HG02885 (cell line): ENCODE measurements at regions not wholly inside any gene's neighbourhood (a gene's known extent, or its start where the extent isn't known, plus 50 kb on each side); places are given as distances from the start of the nearest gene placed in this dataset.
"Not testable (repeated sequence)": the region's sequence is repeated elsewhere in the genome, so short reads cannot be mapped to it uniquely, and the experiment has no call there.

Experiments used
- ATAC-seq: cut with Tn5 transposase; IDR thresholded peaks from one replicate; pipeline ENCODE4 v1.9.1; 2021; ENCODE audit warnings: mild to moderate bottlenecking; ENCODE audit not compliant: unreplicated experiment, poor library complexity

GRCh38 chr7:73918926-73919693 is 58.2 kb downstream of the TMEM270 start:
- ATAC-seq = no peak

DNA sequence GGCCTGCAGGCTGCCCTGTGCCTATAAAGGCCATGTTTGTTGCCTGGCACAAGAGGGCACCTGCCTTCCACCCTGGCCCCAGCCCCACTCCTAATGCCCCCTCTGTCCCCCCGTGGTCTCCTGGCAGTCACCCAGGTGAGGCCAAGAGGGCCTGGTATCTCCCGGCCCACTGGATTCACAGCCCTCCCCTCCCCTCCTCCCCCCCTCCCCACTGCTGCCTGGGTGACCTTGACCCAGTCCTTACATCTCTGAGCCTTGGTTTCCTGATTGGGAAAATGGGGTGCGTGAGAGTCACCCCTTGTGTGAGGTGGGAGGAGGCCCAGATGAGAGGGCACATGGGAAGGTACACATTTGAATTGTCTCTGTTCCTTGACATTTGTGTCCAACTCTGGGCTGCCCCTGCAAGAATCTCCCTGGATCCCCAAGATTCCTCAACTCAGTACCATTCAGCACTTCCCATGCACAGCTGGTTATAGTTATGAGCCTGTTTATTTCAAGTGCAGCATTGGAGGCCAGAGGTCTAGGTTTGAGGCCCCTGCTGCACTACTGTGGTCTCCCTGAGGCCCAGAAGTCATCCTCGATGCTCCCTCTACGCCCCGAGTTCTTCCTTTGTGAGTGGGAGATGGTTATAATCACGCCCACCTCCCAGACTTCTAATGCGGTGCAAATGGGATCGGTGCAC is 58.9 kb downstream of the TMEM270 start:
- no peak for ATAC-seq

DNA sequence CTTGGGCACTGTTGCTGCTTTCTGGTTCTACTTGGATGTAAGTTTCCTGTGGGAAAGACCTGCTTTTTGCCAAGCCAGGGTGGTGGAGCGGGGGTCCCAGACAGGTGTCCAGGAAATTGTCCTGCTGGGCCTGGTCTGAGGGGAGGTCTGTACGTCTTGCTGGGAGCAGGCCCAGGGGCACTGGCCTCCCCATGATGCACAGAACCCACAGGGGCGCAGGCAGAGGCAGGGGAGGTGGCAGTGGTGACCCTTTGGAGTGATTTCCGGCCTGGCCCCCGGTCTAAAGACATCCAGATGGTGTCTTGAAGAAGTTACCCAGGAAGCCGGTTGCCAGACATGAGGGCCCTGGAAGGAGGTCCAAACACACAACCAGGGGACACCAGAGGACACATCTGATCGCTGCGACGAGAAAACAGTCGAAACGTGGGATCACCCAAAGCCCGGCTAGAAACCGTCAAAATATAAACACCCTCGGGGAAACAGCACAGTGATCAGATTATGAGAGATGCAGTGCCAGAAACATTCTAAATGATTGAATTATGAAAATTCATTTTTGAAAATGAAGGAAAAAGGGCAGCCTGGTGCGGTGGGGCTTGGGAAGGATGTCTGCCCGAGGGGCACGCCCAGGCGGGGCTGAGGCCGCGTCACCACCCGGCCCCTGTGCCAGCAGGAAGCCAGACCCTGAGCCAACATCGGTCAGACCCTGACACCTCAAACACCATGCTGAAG is 59.6 kb downstream of the TMEM270 start:
- ATAC-seq = no peak

DNA sequence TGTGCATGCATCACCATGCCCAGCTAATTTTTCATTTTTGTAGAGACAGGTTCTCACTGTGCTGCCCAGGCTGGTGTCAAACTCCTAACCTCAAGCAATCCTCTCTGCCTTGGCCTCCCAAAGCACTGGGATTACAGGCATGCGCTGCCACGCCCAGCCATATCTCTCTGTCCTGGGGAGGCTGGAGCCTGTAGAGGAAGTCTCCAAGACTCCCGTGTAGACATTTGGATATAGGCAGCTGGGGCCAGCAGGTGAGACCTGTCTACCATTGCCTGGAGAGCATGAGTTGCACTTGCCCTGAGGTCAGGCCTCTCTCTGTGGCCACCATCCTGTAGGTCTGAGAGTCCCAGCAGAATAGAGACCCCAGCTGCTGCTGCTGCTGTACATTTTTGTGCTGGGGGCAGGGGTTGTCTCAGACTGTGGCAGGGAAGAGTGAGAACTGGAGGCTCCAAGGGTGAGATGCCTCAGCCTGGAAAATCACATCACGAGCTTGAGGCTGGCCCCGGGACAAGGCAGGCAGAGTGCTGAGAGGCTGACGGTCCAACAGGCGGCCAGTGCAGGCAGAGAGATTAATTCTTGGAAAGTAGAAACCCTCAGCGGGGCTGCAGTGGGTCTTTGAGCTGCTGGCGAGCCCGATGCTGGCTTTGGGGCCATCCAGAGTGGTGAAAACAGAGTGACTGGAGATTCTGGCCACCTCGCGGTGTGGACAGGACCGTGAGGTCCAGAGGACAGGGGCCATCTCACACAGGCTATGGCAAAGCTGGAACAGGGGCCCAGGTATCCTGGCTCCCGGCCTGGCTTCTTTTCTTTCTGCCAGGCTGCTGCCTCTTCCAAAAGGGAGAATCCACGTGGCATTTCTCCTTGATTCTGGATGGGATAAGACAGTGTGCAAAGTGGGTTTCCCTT is 60.9 kb downstream of the TMEM270 start:
- no peak for ATAC-seq

GRCh38 chr7:73928644-73929043 is 67.7 kb downstream of the TMEM270 start:
- not testable (repeated sequence) for ATAC-seq

- no peak for ATAC-seq
These were observed 70.5 kb downstream of the TMEM270 start for GRCh38 chr7:73931502-73931901.

- no peak for ATAC-seq
These were observed 71.4 kb downstream of the TMEM270 start for GRCh38 chr7:73932364-73932763.

DNA sequence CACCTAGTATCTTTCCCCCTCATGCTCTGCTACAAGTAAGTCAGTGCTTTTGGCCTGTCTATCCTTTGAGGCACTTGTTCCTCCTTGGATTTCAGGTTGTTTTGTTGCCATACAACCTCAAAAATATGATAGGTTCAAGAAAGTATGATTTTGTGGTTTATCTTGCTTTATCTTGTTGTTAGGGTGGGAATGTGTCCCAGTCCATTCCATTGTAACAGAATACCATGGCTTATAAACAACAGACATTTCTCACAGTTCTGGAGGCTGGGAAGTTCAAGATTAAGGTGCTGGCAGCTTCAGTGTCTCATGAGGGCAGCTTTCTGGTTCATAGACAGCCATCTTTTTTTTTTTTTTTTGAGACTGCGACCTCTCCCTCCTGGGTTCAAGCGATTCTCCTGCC is 72.1 kb downstream of the TMEM270 start:
- no peak for ATAC-seq

DNA sequence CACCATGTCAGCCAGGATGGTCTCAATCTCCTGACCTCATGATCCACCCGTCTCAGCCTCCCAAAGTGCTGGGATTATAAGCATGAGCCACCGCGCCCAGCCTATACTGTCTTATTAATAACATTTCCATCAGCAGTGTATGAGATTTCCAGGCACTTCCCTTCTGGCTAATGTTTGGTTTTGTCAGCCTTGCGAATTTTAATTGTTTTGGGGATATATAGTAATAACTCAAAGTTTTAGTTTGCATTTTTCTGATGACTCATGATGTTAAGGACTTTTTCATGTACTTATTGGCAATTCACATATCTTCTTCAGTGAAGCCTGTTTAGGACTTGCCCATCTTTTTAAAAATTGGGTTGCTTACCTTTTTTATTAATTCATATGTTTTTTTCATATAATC is 76.0 kb downstream of the TMEM270 start:
- no peak for ATAC-seq

DNA sequence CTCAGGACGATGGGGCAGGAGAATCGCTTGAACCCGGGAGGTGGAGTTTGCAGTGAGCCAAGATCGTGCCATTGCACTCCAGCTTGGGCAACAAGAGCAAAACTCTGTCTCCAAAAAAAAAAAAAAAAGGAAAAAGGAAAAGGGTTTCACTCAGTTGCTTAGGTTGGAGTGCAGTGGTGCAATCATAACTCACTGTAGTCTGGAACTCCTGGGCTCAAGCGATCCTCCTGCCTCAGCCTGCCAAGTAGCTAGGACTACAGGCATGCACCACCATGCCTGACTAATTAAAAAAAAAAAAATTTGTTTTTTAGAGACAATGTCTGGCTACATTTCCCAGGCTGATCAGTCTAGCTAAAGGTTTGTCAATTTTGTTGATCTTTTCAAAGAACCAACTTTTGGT is 76.7 kb downstream of the TMEM270 start:
- not testable (repeated sequence) for ATAC-seq

- ATAC-seq = no peak
These were observed 78.6 kb downstream of the TMEM270 start for GRCh38 chr7:73939528-73939927.

DNA sequence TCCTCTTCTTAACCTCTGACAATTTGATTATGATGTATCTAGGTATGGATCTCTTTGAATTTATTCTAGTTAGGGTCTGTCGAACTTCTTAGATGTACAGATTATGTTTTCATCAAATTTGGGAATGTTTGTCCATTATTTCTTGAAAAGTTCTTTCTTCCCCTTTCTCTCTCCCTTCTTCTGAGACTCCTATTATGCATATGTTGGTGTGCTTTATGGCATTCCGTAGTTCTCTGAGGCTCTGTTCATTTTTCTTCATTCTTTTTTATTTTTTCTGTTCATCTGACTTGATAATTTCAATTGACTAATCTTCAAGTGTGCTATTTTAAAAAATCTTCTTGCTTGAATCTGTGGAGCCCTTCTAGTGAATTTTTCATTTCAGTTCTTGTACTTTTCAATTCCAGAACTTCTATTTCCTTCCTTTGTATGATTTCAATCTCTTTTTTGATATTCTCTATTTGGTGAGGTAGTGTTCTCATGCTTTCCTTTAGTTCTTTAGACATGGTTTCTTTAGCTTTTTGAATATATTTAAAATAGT is 79.8 kb downstream of the TMEM270 start:
- ATAC-seq = no peak

DNA sequence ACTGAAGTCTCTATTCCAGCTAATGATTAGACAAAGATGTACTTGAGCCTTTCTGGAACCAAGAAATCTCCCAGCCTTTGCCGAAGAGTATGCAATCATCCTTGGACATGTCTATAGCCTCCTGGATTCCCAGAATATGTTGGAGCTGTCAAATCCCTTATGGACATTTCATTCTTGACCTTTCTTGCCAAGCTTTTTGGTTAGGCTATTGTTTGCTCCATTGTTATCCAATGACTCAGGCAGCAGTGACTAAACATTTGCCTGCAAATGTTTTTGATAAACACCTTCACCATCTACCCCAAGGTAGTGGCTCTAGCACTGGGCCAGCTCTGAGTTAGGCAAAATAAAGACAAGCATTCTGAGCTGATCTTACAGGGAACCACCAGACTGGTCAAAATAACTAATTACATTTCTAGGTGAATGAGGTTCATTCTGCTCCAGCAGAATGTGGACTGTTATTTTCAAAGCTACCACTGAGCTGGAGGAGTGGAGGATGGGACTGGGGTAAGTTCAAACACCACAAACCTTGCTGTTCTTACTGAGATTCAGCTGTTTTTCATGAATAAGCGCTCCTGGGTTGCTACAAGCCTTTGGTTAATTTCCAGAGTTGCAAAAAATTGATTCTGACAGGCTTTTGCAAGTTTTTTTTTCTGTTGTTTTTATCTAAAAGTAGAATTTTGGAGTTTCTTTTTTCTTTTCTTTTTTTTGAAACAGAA is 81.0 kb downstream of the TMEM270 start:
- no peak for ATAC-seq

DNA sequence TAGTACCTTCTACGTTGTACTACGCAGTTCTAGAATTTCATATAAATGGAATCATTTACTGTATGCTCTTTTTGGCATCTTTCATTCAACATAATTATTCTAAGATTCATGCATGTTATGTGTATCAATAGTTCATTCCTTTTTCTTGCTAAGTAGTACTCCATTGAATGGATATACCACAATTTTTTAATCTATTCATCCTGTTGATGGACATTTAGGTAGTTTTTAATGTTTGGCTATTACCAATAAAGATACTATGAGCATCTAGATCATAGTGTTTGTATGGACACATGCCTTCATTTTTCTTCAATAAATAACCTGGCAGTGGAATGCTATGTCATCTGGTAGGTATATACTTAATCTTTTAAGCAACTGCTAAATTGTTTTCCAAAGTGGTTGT is 83.0 kb upstream of the ELN start:
- ATAC-seq = no peak

GRCh38 chr7:73948287-73948686 is 79.7 kb upstream of the ELN start:
- no peak for ATAC-seq

DNA sequence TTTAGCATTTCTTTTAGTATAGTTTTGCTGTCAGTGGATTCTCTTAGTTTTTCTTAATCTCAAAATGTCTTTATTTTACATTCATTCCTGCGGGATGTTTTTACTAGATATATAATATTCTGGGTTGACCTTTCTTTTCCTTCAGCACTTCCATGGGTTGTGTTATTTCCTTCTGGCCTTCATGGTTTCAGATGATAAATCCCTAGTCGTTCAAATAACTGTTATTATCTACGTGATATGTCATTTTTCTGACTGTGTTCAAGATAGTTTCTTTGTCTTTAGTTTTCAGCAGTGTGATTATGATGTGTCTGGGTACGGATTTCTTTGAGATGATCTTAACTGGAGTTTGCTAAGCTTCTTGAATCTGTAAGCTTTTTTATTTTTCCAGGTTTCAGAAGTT is 75.7 kb upstream of the ELN start:
- no peak for ATAC-seq

DNA sequence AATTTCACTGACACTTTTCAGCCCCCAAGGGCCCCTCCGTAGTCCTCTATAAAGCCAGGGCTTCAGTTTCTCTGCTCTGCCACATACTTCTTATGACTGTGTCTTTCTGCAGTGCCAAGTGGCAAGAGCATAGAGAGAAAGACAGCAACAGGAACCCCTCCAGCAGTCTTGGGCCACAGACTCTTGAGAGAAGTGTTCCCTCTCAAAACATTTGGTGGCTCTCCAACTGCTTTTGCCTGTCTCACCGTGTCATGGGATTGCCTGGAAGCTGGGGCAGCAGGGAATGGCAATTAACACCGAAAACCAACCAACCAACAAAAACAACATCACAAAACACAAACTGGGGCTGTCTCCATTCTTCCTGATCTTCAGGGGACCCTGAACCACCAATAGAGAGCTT is 73.8 kb upstream of the ELN start:
- ATAC-seq = no peak

GRCh38 chr7:73954861-73955260 is 73.1 kb upstream of the ELN start:
- ATAC-seq = no peak

GRCh38 chr7:73960548-73960947 is 67.4 kb upstream of the ELN start:
- ATAC-seq = no peak
